Peyer's patch (tissue), 4 donors: ENCODE measurements at regions not wholly inside any gene's neighbourhood (a gene's known extent, or its start where the extent isn't known, plus 50 kb on each side); places are given as distances from the start of the nearest gene placed in this dataset.

Source experiments
- CTCF ChIP-seq, 6 experiments: fragments of 450-650 bp in 4 of 6; fragments of 200-600 bp in 2 of 6; sonication (generic) in 1 of 6; IDR thresholded peaks; one replicate each; pipeline ENCODE4 v1.5.1; 2017 to 2019; ENCODE audit warnings: antibody characterized with exemption in 6 of 6, mild to moderate bottlenecking in 3 of 6, moderate library complexity in 1 of 6
- POLR2A ChIP-seq, 2 donors: fragments of 450-650 bp; IDR thresholded peaks; one replicate each; pipeline ENCODE4 v1.5.1; 2017; ENCODE audit warnings: antibody characterized with exemption in 2 of 2, mild to moderate bottlenecking in 2 of 2, moderate library complexity in 2 of 2

GRCh38 chr15:95202569-95203349, 971.4 kb downstream of the MCTP2 start:
- TF ChIP-seq CTCF (IDR thresholded peaks at IDR 0.05) (no peak), POLR2A (IDR thresholded peaks at IDR 0.05) (no peak)
